ENCODE measurements at regions not wholly inside any gene's neighbourhood (a gene's known extent, or its start where the extent isn't known, plus 50 kb on each side); places are given as distances from the start of the nearest gene placed in this dataset.
"Not testable (repeated sequence)": the region's sequence is repeated elsewhere in the genome, so short reads cannot be mapped to it uniquely, and the experiment has no call there.

GRCh38 chr3:67064105-67064504 is 66.0 kb downstream of the KBTBD8 start:
- Histone ChIP-seq H3K4me2 (no peak overlapping the region), H3K9me3 (replicated peaks in 1 of 11) (peaks cover 5 to 18% (median 6%) of the 10 kb centered on the region in 11 experiments; a peak in 17 of 22 replicates), H3K27me3 (no peaks in the 10 kb centered on the region), H4K20me1 (no peaks in the 10 kb centered on the region), H3K36me3 (no peaks in the 10 kb centered on the region), H3K9ac (no peak overlapping the region), H3K27ac (no peak overlapping the region), H3K4me1 (peaks cover 0 to 6% (median 0%) of the 10 kb centered on the region in 10 experiments; a peak in 3 of 20 replicates), H3K4me3 (no peak overlapping the region)
- TF ChIP-seq Cebpa-rat (IDR thresholded peaks at IDR 0.05): no peak

DNA sequence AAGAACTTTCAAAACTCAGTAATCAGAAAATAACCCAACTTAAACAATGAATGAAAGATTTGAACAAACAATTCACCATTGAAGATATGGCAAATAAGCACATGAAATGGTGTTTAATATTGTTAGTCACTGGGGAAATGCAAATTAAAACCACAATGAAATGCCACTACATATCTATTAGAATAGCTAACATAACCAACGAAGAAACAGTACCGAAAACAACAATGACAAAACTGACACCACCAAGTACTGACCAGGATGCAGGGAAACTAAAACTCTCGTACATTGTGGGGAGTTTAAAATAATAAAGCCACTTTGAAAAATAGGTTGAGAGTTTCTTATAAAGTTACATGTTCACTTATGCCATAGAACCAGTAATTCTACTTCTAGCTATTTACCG is 69.1 kb downstream of the KBTBD8 start:
- H3K27ac ChIP-seq: no peak overlapping the region
- H3K9me3 ChIP-seq (replicated peaks in 1 of 11): 0 out of 22 replicates have a peak, but pooled peaks cover 0 to under 1% (median 0%) of the 10 kb centered on the region in 11 experiments
- no peaks in the 10 kb centered on the region for H3K27me3 ChIP-seq
- no peak overlapping the region for H3K4me2 ChIP-seq
- no peaks in the 10 kb centered on the region for H3K36me3 ChIP-seq
- H3K4me1 ChIP-seq: 0 out of 20 replicates have a peak, but pooled peaks cover 0 to 4% (median 0%) of the 10 kb centered on the region in 10 experiments
- H4K20me1 ChIP-seq: no peaks in the 10 kb centered on the region
- TF ChIP-seq Cebpa-rat (IDR thresholded peaks at IDR 0.05): no peak
- no peak overlapping the region for H3K4me3 ChIP-seq
- H3K9ac ChIP-seq: no peak overlapping the region

DNA sequence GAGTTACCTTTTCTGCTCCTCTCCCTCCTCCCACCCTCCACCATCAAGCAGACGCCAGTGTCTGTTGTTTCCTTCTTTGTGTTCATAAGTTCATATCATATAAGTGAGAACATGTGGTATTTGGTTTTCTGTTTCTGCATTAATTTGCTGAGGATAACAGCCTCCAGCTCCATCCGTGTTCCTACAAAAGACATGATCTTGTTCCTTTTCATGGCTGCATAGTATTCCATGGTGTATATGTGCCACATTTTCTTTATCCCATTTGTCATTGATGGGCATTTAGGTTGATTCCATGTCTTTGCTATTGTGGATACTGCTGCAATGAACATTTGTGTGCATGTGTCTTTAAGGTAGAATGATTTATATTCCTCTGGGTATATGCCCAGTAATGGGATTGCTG is 74.5 kb downstream of the KBTBD8 start:
- not testable (repeated sequence) for H3K9me3 ChIP-seq (replicated peaks in 1 of 11)

GRCh38 chr3:67073812-67074211 is 75.7 kb downstream of the KBTBD8 start:
- no peak for TF ChIP-seq Cebpa-rat (IDR thresholded peaks at IDR 0.05)
- Histone ChIP-seq H4K20me1 (no peaks in the 10 kb centered on the region), H3K9ac (no peak overlapping the region), H3K4me3 (no peak overlapping the region), H3K4me1 (0 out of 20 replicates have a peak, but pooled peaks cover 0 to 4% (median 0%) of the 10 kb centered on the region in 10 experiments), H3K9me3 (replicated peaks in 1 of 11) (peaks cover 0 to 6% (median 0%) of the 10 kb centered on the region in 11 experiments; a peak in 4 of 22 replicates), H3K36me3 (no peaks in the 10 kb centered on the region), H3K27me3 (no peaks in the 10 kb centered on the region), H3K27ac (no peak overlapping the region), H3K4me2 (no peak overlapping the region)

More for the DNA sequence above, 74.5 kb downstream of the KBTBD8 start:
- not testable (repeated sequence) for H4K20me1 ChIP-seq, H3K9ac ChIP-seq, H3K36me3 ChIP-seq, H3K4me1 ChIP-seq, H3K27me3 ChIP-seq, H3K4me3 ChIP-seq, H3K27ac ChIP-seq, H3K4me2 ChIP-seq

- no peak for TF ChIP-seq Cebpa-rat (IDR thresholded peaks at IDR 0.05)
- Histone ChIP-seq H3K4me3 (no peak overlapping the region), H3K36me3 (no peaks in the 10 kb centered on the region), H3K27ac (no peak overlapping the region), H3K4me1 (0 out of 20 replicates have a peak, but pooled peaks cover 0 to 4% (median 0%) of the 10 kb centered on the region in 10 experiments), H4K20me1 (no peaks in the 10 kb centered on the region), H3K27me3 (no peaks in the 10 kb centered on the region), H3K4me2 (no peak overlapping the region), H3K9ac (no peak overlapping the region), H3K9me3 (replicated peaks in 1 of 11) (peaks cover 0 to 6% (median 0%) of the 10 kb centered on the region in 11 experiments; a peak in 4 of 22 replicates)
Measured at GRCh38 chr3:67075295-67075694, 77.2 kb downstream of the KBTBD8 start.

GRCh38 chr3:67076607-67077006 is 78.5 kb downstream of the KBTBD8 start:
- no peak for TF ChIP-seq Cebpa-rat (IDR thresholded peaks at IDR 0.05)
- H3K36me3 ChIP-seq: no peaks in the 10 kb centered on the region
- no peaks in the 10 kb centered on the region; a peak in 1 of 20 replicates for H3K4me1 ChIP-seq
- no peaks in the 10 kb centered on the region for H4K20me1 ChIP-seq
- H3K4me2 ChIP-seq: no peak overlapping the region
- no peak overlapping the region for H3K4me3 ChIP-seq
- H3K27ac ChIP-seq: no peak overlapping the region
- no peaks in the 10 kb centered on the region for H3K27me3 ChIP-seq
- H3K9me3 ChIP-seq (replicated peaks in 1 of 11): peaks cover 0 to 6% (median 0%) of the 10 kb centered on the region in 11 experiments; a peak in 4 of 22 replicates
- no peak overlapping the region for H3K9ac ChIP-seq

GRCh38 chr3:67077656-67078055 is 79.5 kb downstream of the KBTBD8 start:
- Histone ChIP-seq H3K27me3 (no peaks in the 10 kb centered on the region), H3K9me3 (replicated peaks in 1 of 11) (peaks cover 0 to 12% (median 5%) of the 10 kb centered on the region in 11 experiments; a peak in 16 of 22 replicates), H3K9ac (no peak overlapping the region), H3K27ac (no peak overlapping the region), H4K20me1 (no peaks in the 10 kb centered on the region), H3K36me3 (no peaks in the 10 kb centered on the region), H3K4me1 (peaks cover 1 to 9% (median 6%) of the 10 kb centered on the region in 10 experiments; a peak in 17 of 20 replicates), H3K4me2 (no peak overlapping the region; a peak in 1 of 22 replicates), H3K4me3 (no peak overlapping the region)
- no peak for TF ChIP-seq Cebpa-rat (IDR thresholded peaks at IDR 0.05)

DNA sequence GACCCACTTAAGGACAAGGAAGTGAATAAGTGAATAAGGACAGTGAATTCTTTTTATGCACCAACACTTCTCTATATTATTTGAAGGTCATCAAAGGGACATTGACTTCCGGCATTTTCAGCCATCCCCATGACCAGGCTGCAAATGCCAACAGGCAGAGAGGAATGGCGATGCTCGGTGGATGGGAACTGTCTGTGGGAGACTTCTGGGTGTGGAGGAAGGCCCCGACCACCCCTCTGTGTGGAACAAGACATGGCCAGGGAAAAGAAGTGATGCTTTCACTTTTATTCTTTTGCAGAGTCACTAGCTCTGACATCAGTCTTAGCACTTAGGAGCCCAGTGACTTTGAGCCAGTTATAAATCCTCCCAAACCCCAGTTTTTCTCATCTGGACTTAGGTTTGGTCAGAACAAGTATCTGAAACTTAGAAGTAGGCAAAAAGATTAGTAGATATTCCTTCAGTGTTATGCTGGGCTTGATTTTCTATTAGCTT is 84.5 kb downstream of the KBTBD8 start:
- peak overlapping the region; percentile 44 to 82 (median 68); a peak in 20 of 22 replicates for H3K4me2 ChIP-seq
- no peaks in the 10 kb centered on the region for H3K36me3 ChIP-seq
- no peaks in the 10 kb centered on the region for H3K27me3 ChIP-seq
- H3K4me1 ChIP-seq: peaks cover 14 to 30% (median 23%) of the 10 kb centered on the region in 10 experiments
- H4K20me1 ChIP-seq: no peaks in the 10 kb centered on the region
- H3K9ac ChIP-seq: peak overlapping the region in 2 of 11 experiments; percentile 4 to 25; a peak in 1 of 22 replicates
- H3K27ac ChIP-seq: peak overlapping the region in 10 of 11 experiments; percentile 56 to 88 (median 72); a peak in 20 of 22 replicates
- peaks cover 15 to 51% (median 38%) of the 10 kb centered on the region in 11 experiments for H3K9me3 ChIP-seq (replicated peaks in 1 of 11)
- H3K4me3 ChIP-seq: peak overlapping the region in 2 of 10 experiments; percentile 37 to 43; a peak in 1 of 20 replicates
- no peak for TF ChIP-seq Cebpa-rat (IDR thresholded peaks at IDR 0.05)

- TF ChIP-seq Cebpa-rat (IDR thresholded peaks at IDR 0.05): no peak
- H3K4me1 ChIP-seq: peaks cover 14 to 30% (median 23%) of the 10 kb centered on the region in 10 experiments
- H3K4me2 ChIP-seq: peak overlapping the region; percentile 44 to 82 (median 68)
- no peaks in the 10 kb centered on the region for H3K36me3 ChIP-seq
- H3K4me3 ChIP-seq: peak overlapping the region in 8 of 10 experiments; percentile 3 to 59 (median 30); a peak in 8 of 20 replicates
- no peaks in the 10 kb centered on the region for H4K20me1 ChIP-seq
- no peaks in the 10 kb centered on the region for H3K27me3 ChIP-seq
- H3K9me3 ChIP-seq (replicated peaks in 1 of 11): peaks cover 15 to 58% (median 38%) of the 10 kb centered on the region in 11 experiments
- peak overlapping the region in 6 of 11 experiments; percentile 8 to 66 (median 48); a peak in 9 of 22 replicates for H3K9ac ChIP-seq
- H3K27ac ChIP-seq: peak overlapping the region in 10 of 11 experiments; percentile 61 to 88 (median 72); a peak in 21 of 22 replicates
Measured at GRCh38 chr3:67083277-67083676, 85.2 kb downstream of the KBTBD8 start.
